ENCODE measurements at regions not wholly inside any gene's neighbourhood (a gene's known extent, or its start where the extent isn't known, plus 50 kb on each side); places are given as distances from the start of the nearest gene placed in this dataset.
"Not testable (repeated sequence)": the region's sequence is repeated elsewhere in the genome, so short reads cannot be mapped to it uniquely, and the experiment has no call there.

DNA sequence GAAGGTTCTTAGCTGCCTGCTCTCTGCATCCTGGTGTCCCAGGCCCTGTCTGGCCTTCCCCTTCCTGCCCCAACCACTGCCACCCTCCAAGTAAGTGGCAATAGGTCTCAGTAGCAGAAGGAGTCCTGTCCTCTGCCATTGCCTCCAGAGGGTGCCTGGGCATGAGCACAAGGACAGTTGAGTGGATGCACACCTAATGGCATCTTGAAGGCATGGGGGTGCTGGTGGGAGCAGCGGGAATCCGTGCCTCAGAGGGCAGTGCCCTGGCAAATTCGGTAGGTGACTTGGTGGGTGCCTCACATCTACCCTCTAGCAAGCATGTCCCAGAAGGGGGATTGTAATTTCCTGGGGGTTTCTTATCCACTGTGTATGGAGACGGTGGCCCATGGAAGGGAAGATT is 182.8 kb upstream of the POMZP3 start:
- TF ChIP-seq, protein P1, sequence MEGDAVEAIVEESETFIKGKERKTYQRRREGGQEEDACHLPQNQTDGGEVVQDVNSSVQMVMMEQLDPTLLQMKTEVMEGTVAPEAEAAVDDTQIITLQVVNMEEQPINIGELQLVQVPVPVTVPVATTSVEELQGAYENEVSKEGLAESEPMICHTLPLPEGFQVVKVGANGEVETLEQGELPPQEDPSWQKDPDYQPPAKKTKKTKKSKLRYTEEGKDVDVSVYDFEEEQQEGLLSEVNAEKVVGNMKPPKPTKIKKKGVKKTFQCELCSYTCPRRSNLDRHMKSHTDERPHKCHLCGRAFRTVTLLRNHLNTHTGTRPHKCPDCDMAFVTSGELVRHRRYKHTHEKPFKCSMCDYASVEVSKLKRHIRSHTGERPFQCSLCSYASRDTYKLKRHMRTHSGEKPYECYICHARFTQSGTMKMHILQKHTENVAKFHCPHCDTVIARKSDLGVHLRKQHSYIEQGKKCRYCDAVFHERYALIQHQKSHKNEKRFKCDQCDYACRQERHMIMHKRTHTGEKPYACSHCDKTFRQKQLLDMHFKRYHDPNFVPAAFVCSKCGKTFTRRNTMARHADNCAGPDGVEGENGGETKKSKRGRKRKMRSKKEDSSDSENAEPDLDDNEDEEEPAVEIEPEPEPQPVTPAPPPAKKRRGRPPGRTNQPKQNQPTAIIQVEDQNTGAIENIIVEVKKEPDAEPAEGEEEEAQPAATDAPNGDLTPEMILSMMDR (IDR thresholded peaks at IDR 0.05) = not testable (repeated sequence)
- not testable (repeated sequence) for TF ChIP-seq FOXP1 (CRISPR knock-in tag; IDR thresholded peaks at IDR 0.05; ENCODE audit: borderline replicate concordance); USF1 (CRISPR knock-in tag; IDR thresholded peaks at IDR 0.05); ARID4B (CRISPR knock-in tag; IDR thresholded peaks at IDR 0.05; ENCODE audit: borderline replicate concordance); NFATC4 (CRISPR knock-in tag; IDR thresholded peaks at IDR 0.05); NR2C2 (CRISPR knock-in tag; IDR thresholded peaks at IDR 0.05); FOXJ3 (CRISPR knock-in tag; IDR thresholded peaks at IDR 0.05; ENCODE audit: borderline replicate concordance); GABPB1 (CRISPR knock-in tag; IDR thresholded peaks at IDR 0.05); USF2 (CRISPR knock-in tag; IDR thresholded peaks at IDR 0.05)
- TF ChIP-seq, protein P2, sequence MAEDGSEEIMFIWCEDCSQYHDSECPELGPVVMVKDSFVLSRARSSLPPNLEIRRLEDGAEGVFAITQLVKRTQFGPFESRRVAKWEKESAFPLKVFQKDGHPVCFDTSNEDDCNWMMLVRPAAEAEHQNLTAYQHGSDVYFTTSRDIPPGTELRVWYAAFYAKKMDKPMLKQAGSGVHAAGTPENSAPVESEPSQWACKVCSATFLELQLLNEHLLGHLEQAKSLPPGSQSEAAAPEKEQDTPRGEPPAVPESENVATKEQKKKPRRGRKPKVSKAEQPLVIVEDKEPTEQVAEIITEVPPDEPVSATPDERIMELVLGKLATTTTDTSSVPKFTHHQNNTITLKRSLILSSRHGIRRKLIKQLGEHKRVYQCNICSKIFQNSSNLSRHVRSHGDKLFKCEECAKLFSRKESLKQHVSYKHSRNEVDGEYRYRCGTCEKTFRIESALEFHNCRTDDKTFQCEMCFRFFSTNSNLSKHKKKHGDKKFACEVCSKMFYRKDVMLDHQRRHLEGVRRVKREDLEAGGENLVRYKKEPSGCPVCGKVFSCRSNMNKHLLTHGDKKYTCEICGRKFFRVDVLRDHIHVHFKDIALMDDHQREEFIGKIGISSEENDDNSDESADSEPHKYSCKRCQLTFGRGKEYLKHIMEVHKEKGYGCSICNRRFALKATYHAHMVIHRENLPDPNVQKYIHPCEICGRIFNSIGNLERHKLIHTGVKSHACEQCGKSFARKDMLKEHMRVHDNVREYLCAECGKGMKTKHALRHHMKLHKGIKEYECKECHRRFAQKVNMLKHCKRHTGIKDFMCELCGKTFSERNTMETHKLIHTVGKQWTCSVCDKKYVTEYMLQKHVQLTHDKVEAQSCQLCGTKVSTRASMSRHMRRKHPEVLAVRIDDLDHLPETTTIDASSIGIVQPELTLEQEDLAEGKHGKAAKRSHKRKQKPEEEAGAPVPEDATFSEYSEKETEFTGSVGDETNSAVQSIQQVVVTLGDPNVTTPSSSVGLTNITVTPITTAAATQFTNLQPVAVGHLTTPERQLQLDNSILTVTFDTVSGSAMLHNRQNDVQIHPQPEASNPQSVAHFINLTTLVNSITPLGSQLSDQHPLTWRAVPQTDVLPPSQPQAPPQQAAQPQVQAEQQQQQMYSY (CRISPR knock-in tag; IDR thresholded peaks at IDR 0.05) = not testable (repeated sequence)
- TF ChIP-seq, protein P3, sequence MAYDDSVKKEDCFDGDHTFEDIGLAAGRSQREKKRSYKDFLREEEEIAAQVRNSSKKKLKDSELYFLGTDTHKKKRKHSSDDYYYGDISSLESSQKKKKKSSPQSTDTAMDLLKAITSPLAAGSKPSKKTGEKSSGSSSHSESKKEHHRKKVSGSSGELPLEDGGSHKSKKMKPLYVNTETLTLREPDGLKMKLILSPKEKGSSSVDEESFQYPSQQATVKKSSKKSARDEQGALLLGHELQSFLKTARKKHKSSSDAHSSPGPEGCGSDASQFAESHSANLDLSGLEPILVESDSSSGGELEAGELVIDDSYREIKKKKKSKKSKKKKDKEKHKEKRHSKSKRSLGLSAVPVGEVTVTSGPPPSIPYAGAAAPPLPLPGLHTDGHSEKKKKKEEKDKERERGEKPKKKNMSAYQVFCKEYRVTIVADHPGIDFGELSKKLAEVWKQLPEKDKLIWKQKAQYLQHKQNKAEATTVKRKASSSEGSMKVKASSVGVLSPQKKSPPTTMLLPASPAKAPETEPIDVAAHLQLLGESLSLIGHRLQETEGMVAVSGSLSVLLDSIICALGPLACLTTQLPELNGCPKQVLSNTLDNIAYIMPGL (CRISPR knock-in tag; IDR thresholded peaks at IDR 0.05) = not testable (repeated sequence)

Data from WTC11 (cell line).